ENCODE measurements at regions not wholly inside any gene's neighbourhood (a gene's known extent, or its start where the extent isn't known, plus 50 kb on each side); places are given as distances from the start of the nearest gene placed in this dataset.

GRCh38 chr20:11808841-11809240 lies 108.9 kb upstream of the BTBD3 start:
- Histone ChIP-seq H3K4me3 (ENCODE audit: low read length) (no peak overlapping the region), H3K9ac (ENCODE audit: low read length) (no peak overlapping the region), H3K9me2 (replicated peaks; ENCODE audit: insufficient read depth, low read length) (no peaks in the 10 kb centered on the region), H2AFZ (ENCODE audit: low read length) (no peak overlapping the region), H3K27ac (ENCODE audit: low read length) (no peak overlapping the region), H3K9me3 (replicated peaks; ENCODE audit: insufficient read depth, low read length) (no peaks in the 10 kb centered on the region), H3K27me3 (replicated peaks; ENCODE audit: insufficient read depth, low read length) (no peaks in the 10 kb centered on the region), H4K20me1 (ENCODE audit: insufficient read depth, low read length) (no peaks in the 10 kb centered on the region), H3K4me2 (ENCODE audit: low read depth, low read length) (no peak overlapping the region), H3K4me1 (ENCODE audit: low read length) (no peaks in the 10 kb centered on the region), H3K36me3 (replicated peaks; ENCODE audit: insufficient read depth, low read length) (no peaks in the 10 kb centered on the region), H3F3A (ENCODE audit: insufficient read depth, low read length) (no peaks in the 10 kb centered on the region), H3K79me2 (ENCODE audit: low read length) (no peaks in the 10 kb centered on the region)
- TF ChIP-seq, protein P1, sequence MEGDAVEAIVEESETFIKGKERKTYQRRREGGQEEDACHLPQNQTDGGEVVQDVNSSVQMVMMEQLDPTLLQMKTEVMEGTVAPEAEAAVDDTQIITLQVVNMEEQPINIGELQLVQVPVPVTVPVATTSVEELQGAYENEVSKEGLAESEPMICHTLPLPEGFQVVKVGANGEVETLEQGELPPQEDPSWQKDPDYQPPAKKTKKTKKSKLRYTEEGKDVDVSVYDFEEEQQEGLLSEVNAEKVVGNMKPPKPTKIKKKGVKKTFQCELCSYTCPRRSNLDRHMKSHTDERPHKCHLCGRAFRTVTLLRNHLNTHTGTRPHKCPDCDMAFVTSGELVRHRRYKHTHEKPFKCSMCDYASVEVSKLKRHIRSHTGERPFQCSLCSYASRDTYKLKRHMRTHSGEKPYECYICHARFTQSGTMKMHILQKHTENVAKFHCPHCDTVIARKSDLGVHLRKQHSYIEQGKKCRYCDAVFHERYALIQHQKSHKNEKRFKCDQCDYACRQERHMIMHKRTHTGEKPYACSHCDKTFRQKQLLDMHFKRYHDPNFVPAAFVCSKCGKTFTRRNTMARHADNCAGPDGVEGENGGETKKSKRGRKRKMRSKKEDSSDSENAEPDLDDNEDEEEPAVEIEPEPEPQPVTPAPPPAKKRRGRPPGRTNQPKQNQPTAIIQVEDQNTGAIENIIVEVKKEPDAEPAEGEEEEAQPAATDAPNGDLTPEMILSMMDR (IDR thresholded peaks at IDR 0.05; ENCODE audit: low read length): no peak
- TF ChIP-seq EZH2phosphoT487 (IDR thresholded peaks at IDR 0.05; ENCODE audit: low read length) (no peak), EZH2 (optimal IDR thresholded peaks at IDR 0.05; ENCODE audit: low read depth, low read length) (no peak)
- no peak for DNase-seq

DNA sequence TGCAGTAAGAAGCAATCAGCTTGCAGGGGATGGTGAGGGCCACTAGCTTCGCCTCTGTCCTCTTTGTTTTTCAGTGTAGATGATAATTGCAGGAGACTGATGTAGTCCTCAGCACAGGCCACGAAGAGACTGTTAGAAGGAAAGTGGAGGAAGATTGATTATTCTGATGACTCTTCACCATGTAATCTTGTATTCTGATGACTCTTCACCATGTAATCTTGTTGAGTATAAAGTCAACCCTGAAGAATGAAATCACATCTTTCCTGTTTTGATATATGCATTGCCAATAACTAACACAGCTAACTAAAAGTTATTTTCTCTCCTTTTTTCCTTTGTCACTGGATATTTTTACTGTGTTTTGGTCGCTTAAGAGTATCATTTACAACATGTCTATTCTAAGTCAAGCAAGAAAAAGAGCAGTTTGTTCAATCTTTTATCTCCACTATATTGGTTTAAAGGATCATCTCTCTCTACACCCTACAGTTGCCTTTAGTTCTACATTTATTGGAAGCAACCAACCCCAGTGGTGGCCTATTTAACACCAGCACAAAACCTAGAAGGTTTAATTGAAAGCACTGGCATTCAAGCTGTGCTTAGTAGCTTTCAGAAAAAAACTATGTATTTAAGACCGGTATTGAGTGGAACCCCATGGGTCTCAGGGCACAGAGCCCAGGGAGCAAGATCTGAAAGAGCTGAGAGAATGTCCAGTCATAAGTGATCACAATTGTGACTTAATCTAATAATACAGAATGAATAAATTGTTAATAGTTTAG lies 107.2 kb upstream of the BTBD3 start:
- H3K4me2 ChIP-seq (ENCODE audit: low read depth, low read length): no peak overlapping the region
- no peak overlapping the region for H2AFZ ChIP-seq (ENCODE audit: low read length)
- no peak overlapping the region for H3K9ac ChIP-seq (ENCODE audit: low read length)
- no peak for DNase-seq
- no peaks in the 10 kb centered on the region for H3F3A ChIP-seq (ENCODE audit: insufficient read depth, low read length)
- no peaks in the 10 kb centered on the region for H3K79me2 ChIP-seq (ENCODE audit: low read length)
- no peak for TF ChIP-seq EZH2phosphoT487 (IDR thresholded peaks at IDR 0.05; ENCODE audit: low read length)
- TF ChIP-seq, protein P1 (IDR thresholded peaks at IDR 0.05; ENCODE audit: low read length): no peak
- H3K9me3 ChIP-seq (replicated peaks; ENCODE audit: insufficient read depth, low read length): no peaks in the 10 kb centered on the region
- no peaks in the 10 kb centered on the region for H4K20me1 ChIP-seq (ENCODE audit: insufficient read depth, low read length)
- H3K4me1 ChIP-seq (ENCODE audit: low read length): no peaks in the 10 kb centered on the region
- H3K27ac ChIP-seq (ENCODE audit: low read length): no peak overlapping the region
- no peaks in the 10 kb centered on the region for H3K9me2 ChIP-seq (replicated peaks; ENCODE audit: insufficient read depth, low read length)
- H3K27me3 ChIP-seq (replicated peaks; ENCODE audit: insufficient read depth, low read length): no peaks in the 10 kb centered on the region
- H3K4me3 ChIP-seq (ENCODE audit: low read length): no peak overlapping the region
- H3K36me3 ChIP-seq (replicated peaks; ENCODE audit: insufficient read depth, low read length): no peaks in the 10 kb centered on the region

DNA sequence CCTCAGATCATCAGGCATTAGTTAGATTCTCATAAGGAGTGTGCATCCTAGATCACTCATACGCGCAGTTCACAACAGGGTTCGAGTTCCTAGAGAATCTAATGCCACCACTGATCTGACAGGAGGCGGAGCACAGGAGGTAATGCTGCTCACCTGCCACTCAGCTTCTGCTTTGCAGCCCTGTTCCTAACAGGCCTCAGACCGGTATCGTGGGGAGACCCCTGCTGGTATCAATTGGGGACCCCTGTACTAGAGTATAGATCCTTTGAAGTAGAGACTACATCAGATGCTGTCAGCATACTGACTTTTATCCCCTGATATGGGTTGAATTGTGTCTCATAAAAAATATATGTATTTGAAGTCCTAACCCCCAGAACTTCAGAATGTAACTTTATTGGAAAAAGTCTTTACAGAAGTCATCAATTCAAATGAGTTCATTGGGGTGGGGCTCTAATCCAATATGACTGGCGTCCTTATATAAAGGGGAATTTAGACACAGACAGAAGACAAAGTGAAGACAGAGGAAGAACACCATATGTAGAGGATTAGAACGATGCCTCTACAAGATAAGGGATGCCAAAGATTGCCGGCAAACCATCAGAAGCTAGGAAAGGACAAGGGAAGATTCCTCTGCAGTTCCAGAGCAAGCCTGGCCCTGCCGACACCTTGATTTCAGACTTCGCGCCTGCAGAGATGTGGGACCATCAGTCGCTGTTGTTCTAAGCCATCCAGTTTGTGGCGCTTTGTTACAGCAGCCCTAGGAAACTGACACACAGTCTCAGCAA lies 104.4 kb upstream of the BTBD3 start:
- TF ChIP-seq EZH2phosphoT487 (IDR thresholded peaks at IDR 0.05; ENCODE audit: low read length): no peak
- TF ChIP-seq, protein P1 (IDR thresholded peaks at IDR 0.05; ENCODE audit: low read length): no peak
- TF ChIP-seq EZH2 (optimal IDR thresholded peaks at IDR 0.05; ENCODE audit: low read depth, low read length): no peak
- Histone ChIP-seq H3K79me2 (ENCODE audit: low read length) (no peaks in the 10 kb centered on the region), H3K4me1 (ENCODE audit: low read length) (peaks cover 9% of the 10 kb centered on the region; the same call in 1 of the 2 replicates), H3K27me3 (replicated peaks; ENCODE audit: insufficient read depth, low read length) (no peaks in the 10 kb centered on the region), H3K4me3 (ENCODE audit: low read length) (no peak overlapping the region), H3K36me3 (replicated peaks; ENCODE audit: insufficient read depth, low read length) (no peaks in the 10 kb centered on the region), H3K9me2 (replicated peaks; ENCODE audit: insufficient read depth, low read length) (no peaks in the 10 kb centered on the region), H3K4me2 (ENCODE audit: low read depth, low read length) (no peak overlapping the region), H2AFZ (ENCODE audit: low read length) (no peak overlapping the region), H3K9ac (ENCODE audit: low read length) (no peak overlapping the region), H4K20me1 (ENCODE audit: insufficient read depth, low read length) (no peaks in the 10 kb centered on the region), H3K27ac (ENCODE audit: low read length) (no peak overlapping the region), H3K9me3 (replicated peaks; ENCODE audit: insufficient read depth, low read length) (no peaks in the 10 kb centered on the region), H3F3A (ENCODE audit: insufficient read depth, low read length) (no peaks in the 10 kb centered on the region)
- DNase-seq: no peak
